Nucleus accumbens (tissue), 56 donors: ENCODE measurements at regions not wholly inside any gene's neighbourhood (a gene's known extent, or its start where the extent isn't known, plus 50 kb on each side); places are given as distances from the start of the nearest gene placed in this dataset.
"Not testable (repeated sequence)": the region's sequence is repeated elsewhere in the genome, so short reads cannot be mapped to it uniquely, and the experiment has no call there.

Experiments
- DNase-seq, 56 donors: peaks; one replicate each; lab custom pipeline; 2025; lab: John Stamatoyannopoulos, UW

GRCh38 chr1:73517603-73518191, 680.3 kb downstream of the LRRIQ3 start:
- DNase-seq: no peak

- no peak for DNase-seq
Measured at GRCh38 chr1:73516451-73516850, 681.5 kb downstream of the LRRIQ3 start.

GRCh38 chr1:73511038-73511437, 686.9 kb downstream of the LRRIQ3 start:
- no peak for DNase-seq

GRCh38 chr1:73500154-73500553, 697.8 kb downstream of the LRRIQ3 start:
- no peak for DNase-seq

- no peak for DNase-seq
Measured at GRCh38 chr1:73499671-73500070, 698.3 kb downstream of the LRRIQ3 start.

- no peak for DNase-seq
Measured at GRCh38 chr1:73491621-73492020, 706.4 kb downstream of the LRRIQ3 start.

- DNase-seq: no peak
Measured at GRCh38 chr1:73475316-73475870, 722.6 kb downstream of the LRRIQ3 start.

GRCh38 chr1:73472810-73473209, 725.2 kb downstream of the LRRIQ3 start:
- DNase-seq: no peak

GRCh38 chr1:73467731-73468130, 730.2 kb downstream of the LRRIQ3 start:
- DNase-seq: no peak

- peak in 1 of 56 donors; percentile 1 for DNase-seq
Measured at GRCh38 chr1:73463873-73464272, 734.1 kb downstream of the LRRIQ3 start.

- no peak for DNase-seq
Measured at GRCh38 chr1:73452522-73452921, 745.5 kb downstream of the LRRIQ3 start.

GRCh38 chr1:73450668-73451067, 747.3 kb downstream of the LRRIQ3 start:
- DNase-seq: not testable (repeated sequence)

GRCh38 chr1:73411479-73411878, 786.5 kb downstream of the LRRIQ3 start:
- DNase-seq: no peak

- DNase-seq: no peak
Measured at GRCh38 chr1:73401666-73402065, 796.3 kb downstream of the LRRIQ3 start.

- DNase-seq: no peak
Measured at GRCh38 chr1:73382966-73383365, 815.0 kb downstream of the LRRIQ3 start.

- no peak for DNase-seq
Measured at GRCh38 chr1:73366734-73367413, 831.1 kb downstream of the LRRIQ3 start.

- DNase-seq: no peak
Measured at GRCh38 chr1:73359001-73359400, 839.0 kb downstream of the LRRIQ3 start.

- DNase-seq: no peak
Measured at GRCh38 chr1:73356485-73356884, 841.5 kb downstream of the LRRIQ3 start.

- no peak for DNase-seq
Measured at GRCh38 chr1:73343947-73344346, 854.0 kb downstream of the LRRIQ3 start.

GRCh38 chr1:73333847-73334503, 864.0 kb downstream of the LRRIQ3 start:
- DNase-seq: no peak

- DNase-seq: no peak
Measured at GRCh38 chr1:73331726-73332125, 866.2 kb downstream of the LRRIQ3 start.

GRCh38 chr1:73327998-73328397, 870.0 kb downstream of the LRRIQ3 start:
- DNase-seq: no peak
